Prostate gland (tissue), 2 donors: ENCODE measurements at regions not wholly inside any gene's neighbourhood (a gene's known extent, or its start where the extent isn't known, plus 50 kb on each side); places are given as distances from the start of the nearest gene placed in this dataset.

Experiments
- POLR2A ChIP-seq: fragments of 450-650 bp; IDR thresholded peaks from one replicate; pipeline ENCODE4 v1.6.1; 2016; ENCODE audit warnings: antibody characterized with exemption, mild to moderate bottlenecking
- POLR2AphosphoS5 ChIP-seq: sonication (generic); formaldehyde crosslinking; IDR thresholded peaks from one replicate; pipeline ENCODE4 v1.6.1; 2017; ENCODE audit warnings: antibody characterized with exemption
- TF ChIP-seq, protein P1 (sequence below), 4 experiments: fragments of 200-600 bp in 2 of 4; fragments of 450-650 bp in 2 of 4; sonication (generic) in 2 of 4; IDR thresholded peaks; 1 replicate in 3 of 4; 2 replicates in 1 of 4; pipeline ENCODE4 v1.5.1; 2016 to 2019; ENCODE audit warnings: antibody characterized with exemption in 4 of 4, mild to moderate bottlenecking in 2 of 4, moderate library complexity in 2 of 4

DNA sequence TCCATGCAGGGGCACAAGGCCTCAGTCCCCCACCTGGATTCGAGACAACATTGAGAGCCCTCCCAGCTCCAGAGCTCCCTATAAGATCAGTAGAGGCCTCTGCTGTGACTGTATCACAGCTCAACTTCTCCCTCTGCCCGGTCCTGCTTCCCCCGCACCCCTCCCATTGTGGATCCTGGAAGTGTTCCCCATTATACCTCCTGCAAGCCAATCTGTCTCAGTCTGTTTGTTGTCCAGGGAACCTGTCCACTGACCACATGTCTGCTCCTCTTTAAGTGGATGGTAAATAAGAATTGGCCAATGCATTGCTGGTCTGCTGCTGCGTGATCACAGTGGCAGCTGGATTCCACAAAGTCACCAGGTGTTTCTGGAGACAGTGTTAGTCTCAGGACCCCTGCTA is 259.7 kb upstream of the HABP2 start:
- TF ChIP-seq, protein P1, sequence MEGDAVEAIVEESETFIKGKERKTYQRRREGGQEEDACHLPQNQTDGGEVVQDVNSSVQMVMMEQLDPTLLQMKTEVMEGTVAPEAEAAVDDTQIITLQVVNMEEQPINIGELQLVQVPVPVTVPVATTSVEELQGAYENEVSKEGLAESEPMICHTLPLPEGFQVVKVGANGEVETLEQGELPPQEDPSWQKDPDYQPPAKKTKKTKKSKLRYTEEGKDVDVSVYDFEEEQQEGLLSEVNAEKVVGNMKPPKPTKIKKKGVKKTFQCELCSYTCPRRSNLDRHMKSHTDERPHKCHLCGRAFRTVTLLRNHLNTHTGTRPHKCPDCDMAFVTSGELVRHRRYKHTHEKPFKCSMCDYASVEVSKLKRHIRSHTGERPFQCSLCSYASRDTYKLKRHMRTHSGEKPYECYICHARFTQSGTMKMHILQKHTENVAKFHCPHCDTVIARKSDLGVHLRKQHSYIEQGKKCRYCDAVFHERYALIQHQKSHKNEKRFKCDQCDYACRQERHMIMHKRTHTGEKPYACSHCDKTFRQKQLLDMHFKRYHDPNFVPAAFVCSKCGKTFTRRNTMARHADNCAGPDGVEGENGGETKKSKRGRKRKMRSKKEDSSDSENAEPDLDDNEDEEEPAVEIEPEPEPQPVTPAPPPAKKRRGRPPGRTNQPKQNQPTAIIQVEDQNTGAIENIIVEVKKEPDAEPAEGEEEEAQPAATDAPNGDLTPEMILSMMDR (IDR thresholded peaks at IDR 0.05) = no peak
- no peak for TF ChIP-seq POLR2A
- peak; percentile 83 for TF ChIP-seq POLR2AphosphoS5
